Fibroblast of lung (primary cell): ENCODE measurements at regions not wholly inside any gene's neighbourhood (a gene's known extent, or its start where the extent isn't known, plus 50 kb on each side); places are given as distances from the start of the nearest gene placed in this dataset.

Source experiments
- EZH2 ChIP-seq: IDR thresholded peaks from 2 replicates; pipeline ENCODE4 v1.5.1; 2012; ENCODE audit warnings: low read length, control low read depth, mild to moderate bottlenecking; ENCODE audit errors: missing control alignments
- TF ChIP-seq, protein P1 (sequence below), 2 donors: IDR thresholded peaks in 1 of 2; conservative IDR thresholded peaks in 1 of 2; 1 replicate in 1 of 2; 2 replicates in 1 of 2; pipeline ENCODE4 v1.5.1; 2011 to 2012; ENCODE audit warnings: low read length in 2 of 2, control low read depth in 1 of 2, inconsistent platforms in 1 of 2, low read depth in 1 of 2, mild to moderate bottlenecking in 1 of 2

DNA sequence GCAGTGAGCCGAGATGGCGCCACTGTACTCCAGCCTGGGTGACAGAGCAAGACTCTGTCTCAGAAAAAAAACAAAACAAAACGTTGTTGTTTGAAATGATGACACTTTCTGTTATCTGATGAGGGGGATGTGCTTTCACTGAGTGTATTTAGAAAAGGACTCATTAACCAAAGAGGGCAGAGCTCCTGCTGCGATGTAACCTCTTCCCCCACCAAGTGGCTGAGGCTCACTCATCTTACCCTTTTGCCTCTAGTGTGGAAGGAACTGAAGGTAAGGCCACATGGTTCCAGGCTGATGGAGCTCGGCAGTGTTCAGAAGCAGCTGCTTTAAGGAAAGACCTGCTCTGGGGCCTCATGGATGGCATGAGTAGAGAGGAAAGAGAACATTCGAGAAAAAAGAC is 105.7 kb upstream of the RUNX1 start:
- TF ChIP-seq, protein P1, sequence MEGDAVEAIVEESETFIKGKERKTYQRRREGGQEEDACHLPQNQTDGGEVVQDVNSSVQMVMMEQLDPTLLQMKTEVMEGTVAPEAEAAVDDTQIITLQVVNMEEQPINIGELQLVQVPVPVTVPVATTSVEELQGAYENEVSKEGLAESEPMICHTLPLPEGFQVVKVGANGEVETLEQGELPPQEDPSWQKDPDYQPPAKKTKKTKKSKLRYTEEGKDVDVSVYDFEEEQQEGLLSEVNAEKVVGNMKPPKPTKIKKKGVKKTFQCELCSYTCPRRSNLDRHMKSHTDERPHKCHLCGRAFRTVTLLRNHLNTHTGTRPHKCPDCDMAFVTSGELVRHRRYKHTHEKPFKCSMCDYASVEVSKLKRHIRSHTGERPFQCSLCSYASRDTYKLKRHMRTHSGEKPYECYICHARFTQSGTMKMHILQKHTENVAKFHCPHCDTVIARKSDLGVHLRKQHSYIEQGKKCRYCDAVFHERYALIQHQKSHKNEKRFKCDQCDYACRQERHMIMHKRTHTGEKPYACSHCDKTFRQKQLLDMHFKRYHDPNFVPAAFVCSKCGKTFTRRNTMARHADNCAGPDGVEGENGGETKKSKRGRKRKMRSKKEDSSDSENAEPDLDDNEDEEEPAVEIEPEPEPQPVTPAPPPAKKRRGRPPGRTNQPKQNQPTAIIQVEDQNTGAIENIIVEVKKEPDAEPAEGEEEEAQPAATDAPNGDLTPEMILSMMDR (conservative IDR thresholded peaks at IDR 0.05 in 1 of 2, IDR thresholded peaks at IDR 0.05 in 1 of 2; ENCODE audit: low read depth in 1 of 2, low read length in 2 of 2), result no peak
- TF ChIP-seq EZH2, result no peak
